Rectal smooth muscle tissue (tissue), 1 donor: ENCODE measurements at regions not wholly inside any gene's neighbourhood (a gene's known extent, or its start where the extent isn't known, plus 50 kb on each side); places are given as distances from the start of the nearest gene placed in this dataset.

Source experiments
- H3K27ac ChIP-seq: one replicate; pipeline ENCODE4 v1.7.0; 2013; ENCODE audit warnings: low read depth, low read length, inconsistent platforms
- H3K27me3 ChIP-seq: one replicate; pipeline ENCODE4 v1.7.0; 2013; ENCODE audit warnings: low read length; ENCODE audit not compliant: control insufficient read depth, insufficient read depth
- H3K36me3 ChIP-seq: one replicate; pipeline ENCODE4 v1.7.0; 2013; ENCODE audit warnings: low read length; ENCODE audit not compliant: control insufficient read depth, insufficient read depth
- H3K4me1 ChIP-seq: one replicate; pipeline ENCODE4 v1.7.0; 2013; ENCODE audit warnings: low read length; ENCODE audit not compliant: control insufficient read depth, insufficient read depth
- H3K4me3 ChIP-seq: one replicate; pipeline ENCODE4 v1.7.0; 2013; ENCODE audit warnings: low read length
- H3K9ac ChIP-seq: one replicate; pipeline ENCODE4 v1.7.0; 2013; ENCODE audit warnings: low read length

GRCh38 chr13:22592515-22592914 lies 588.3 kb upstream of the SGCG start:
- Histone ChIP-seq H3K36me3 (no peaks in the 10 kb centered on the region), H3K4me1 (no peaks in the 10 kb centered on the region), H3K27ac (no peak overlapping the region), H3K4me3 (no peak overlapping the region), H3K9ac (no peak overlapping the region), H3K27me3 (no peaks in the 10 kb centered on the region)

- no peaks in the 10 kb centered on the region for H3K36me3 ChIP-seq
- no peak overlapping the region for H3K27ac ChIP-seq
- no peak overlapping the region for H3K4me3 ChIP-seq
- no peak overlapping the region for H3K9ac ChIP-seq
- H3K4me1 ChIP-seq, result no peaks in the 10 kb centered on the region
- H3K27me3 ChIP-seq, result no peaks in the 10 kb centered on the region
Measured at GRCh38 chr13:22594041-22594440, 586.7 kb upstream of the SGCG start.

GRCh38 chr13:22596171-22596863 lies 584.5 kb upstream of the SGCG start:
- no peak overlapping the region for H3K27ac ChIP-seq

GRCh38 chr13:22599156-22599555 lies 581.6 kb upstream of the SGCG start:
- Histone ChIP-seq H3K9ac (no peak overlapping the region), H3K36me3 (no peaks in the 10 kb centered on the region), H3K4me3 (no peak overlapping the region), H3K4me1 (no peaks in the 10 kb centered on the region), H3K27me3 (no peaks in the 10 kb centered on the region), H3K27ac (no peak overlapping the region)

More at GRCh38 chr13:22596171-22596863, 584.5 kb upstream of the SGCG start:
- no peaks in the 10 kb centered on the region for H3K27me3 ChIP-seq
- H3K9ac ChIP-seq, result no peak overlapping the region
- H3K4me3 ChIP-seq, result no peak overlapping the region
- no peaks in the 10 kb centered on the region for H3K36me3 ChIP-seq
- no peaks in the 10 kb centered on the region for H3K4me1 ChIP-seq

GRCh38 chr13:22618002-22618401 lies 562.8 kb upstream of the SGCG start:
- H3K36me3 ChIP-seq, result no peaks in the 10 kb centered on the region

GRCh38 chr13:22625691-22626090 lies 555.1 kb upstream of the SGCG start:
- Histone ChIP-seq H3K27me3 (no peaks in the 10 kb centered on the region), H3K4me3 (no peak overlapping the region), H3K27ac (no peak overlapping the region), H3K36me3 (no peaks in the 10 kb centered on the region), H3K4me1 (no peaks in the 10 kb centered on the region), H3K9ac (no peak overlapping the region)

More at GRCh38 chr13:22618002-22618401, 562.8 kb upstream of the SGCG start:
- no peak overlapping the region for H3K9ac ChIP-seq
- H3K27ac ChIP-seq, result no peak overlapping the region
- no peak overlapping the region for H3K4me3 ChIP-seq
- no peaks in the 10 kb centered on the region for H3K27me3 ChIP-seq
- no peaks in the 10 kb centered on the region for H3K4me1 ChIP-seq

GRCh38 chr13:22629374-22629773 lies 551.4 kb upstream of the SGCG start:
- H3K9ac ChIP-seq, result no peak overlapping the region
- no peak overlapping the region for H3K27ac ChIP-seq
- H3K4me3 ChIP-seq, result no peak overlapping the region
- H3K36me3 ChIP-seq, result no peaks in the 10 kb centered on the region
- H3K4me1 ChIP-seq, result no peaks in the 10 kb centered on the region
- no peaks in the 10 kb centered on the region for H3K27me3 ChIP-seq

GRCh38 chr13:22642088-22642487 lies 538.7 kb upstream of the SGCG start:
- no peak overlapping the region for H3K27ac ChIP-seq
- no peaks in the 10 kb centered on the region for H3K4me1 ChIP-seq
- no peaks in the 10 kb centered on the region for H3K27me3 ChIP-seq
- no peak overlapping the region for H3K4me3 ChIP-seq
- H3K36me3 ChIP-seq, result no peaks in the 10 kb centered on the region
- H3K9ac ChIP-seq, result no peak overlapping the region

- Histone ChIP-seq H3K9ac (no peak overlapping the region), H3K27me3 (no peaks in the 10 kb centered on the region), H3K4me1 (no peaks in the 10 kb centered on the region), H3K36me3 (no peaks in the 10 kb centered on the region), H3K27ac (no peak overlapping the region), H3K4me3 (no peak overlapping the region)
Measured at GRCh38 chr13:22644941-22645340, 535.8 kb upstream of the SGCG start.

GRCh38 chr13:22647156-22647850 lies 533.5 kb upstream of the SGCG start:
- H3K27ac ChIP-seq, result no peak overlapping the region
- H3K27me3 ChIP-seq, result no peaks in the 10 kb centered on the region
- H3K9ac ChIP-seq, result no peak overlapping the region

GRCh38 chr13:22648320-22648801 lies 532.4 kb upstream of the SGCG start:
- no peaks in the 10 kb centered on the region for H3K4me1 ChIP-seq
- H3K27me3 ChIP-seq, result no peaks in the 10 kb centered on the region
- no peaks in the 10 kb centered on the region for H3K36me3 ChIP-seq
- H3K9ac ChIP-seq, result no peak overlapping the region
- H3K4me3 ChIP-seq, result no peak overlapping the region
- no peak overlapping the region for H3K27ac ChIP-seq

More at GRCh38 chr13:22647156-22647850, 533.5 kb upstream of the SGCG start:
- H3K4me1 ChIP-seq, result no peaks in the 10 kb centered on the region
- H3K36me3 ChIP-seq, result no peaks in the 10 kb centered on the region
- H3K4me3 ChIP-seq, result no peak overlapping the region

GRCh38 chr13:22652796-22653195 lies 528.0 kb upstream of the SGCG start:
- Histone ChIP-seq H3K9ac (no peak overlapping the region), H3K36me3 (no peaks in the 10 kb centered on the region), H3K4me3 (no peak overlapping the region), H3K27me3 (no peaks in the 10 kb centered on the region), H3K4me1 (no peaks in the 10 kb centered on the region), H3K27ac (no peak overlapping the region)

- no peaks in the 10 kb centered on the region for H3K36me3 ChIP-seq
- H3K27me3 ChIP-seq, result no peaks in the 10 kb centered on the region
- no peak overlapping the region for H3K4me3 ChIP-seq
- no peaks in the 10 kb centered on the region for H3K4me1 ChIP-seq
- H3K9ac ChIP-seq, result no peak overlapping the region
- no peak overlapping the region for H3K27ac ChIP-seq
Measured at GRCh38 chr13:22653866-22654265, 526.9 kb upstream of the SGCG start.
